Caco-2 (cell line): ENCODE measurements at regions not wholly inside any gene's neighbourhood (a gene's known extent, or its start where the extent isn't known, plus 50 kb on each side); places are given as distances from the start of the nearest gene placed in this dataset.

Experiments used
- BruUV-seq: library from RNA; stranded (reverse); fragments of 400-500 nt; replicated peaks from 2 replicates; lab custom pipeline; 2021; lab: Mats Ljungman, UMichigan
- CTCF ChIA-PET: fragments of 300-600 bp; sonication (Branson Sonifier 250); formaldehyde crosslinking; loops from one replicate; lab custom pipeline; 2022; ENCODE audit warnings: antibody characterized with exemption; lab: Charles Lee
- POLR2A ChIA-PET: fragments of 300-600 bp; sonication (Branson Sonifier 250); formaldehyde crosslinking; loops from one replicate; lab custom pipeline; 2022; ENCODE audit warnings: antibody characterized with exemption; lab: Charles Lee
- DNase-seq, 2 experiments: peaks; one replicate each; pipeline versions ENCODE4 v3.0.0 to v3.0.0-alpha.2; 2020 to 2022
- H3K27me3 ChIP-seq: replicated peaks from 2 replicates; pipeline ENCODE4 v1.6.0; 2011; ENCODE audit warnings: low read length; ENCODE audit not compliant: control insufficient read depth, insufficient read depth
- H3K36me3 ChIP-seq: 2 replicates; pipeline ENCODE4 v1.5.1; 2011; ENCODE audit warnings: low read length; ENCODE audit not compliant: control insufficient read depth, insufficient read depth
- H3K4me1 ChIP-seq: fragments of 250-450 bp; sonication (Bioruptor Pico); 2 replicates; pipeline ENCODE4 v1.5.1; 2020; ENCODE audit warnings: mild to moderate bottlenecking
- H3K4me3 ChIP-seq: 2 replicates; pipeline ENCODE4 v1.5.1; 2011; ENCODE audit warnings: low read depth, mild to moderate bottlenecking, control low read depth, low read length
- H3K9me3 ChIP-seq: fragments of 250-450 bp; sonication (Bioruptor Pico); 2 replicates; pipeline ENCODE4 v1.5.1; 2020; ENCODE audit warnings: mild to moderate bottlenecking, moderate library complexity
- H3K27ac Mint-ChIP-seq: one replicate; pipeline ENCODE4 v1.8.0; 2022; ENCODE audit warnings: mixed read lengths; ENCODE audit not compliant: unreplicated experiment
- H3K27me3 Mint-ChIP-seq: one replicate; pipeline ENCODE4 v1.8.0; 2022; ENCODE audit warnings: mixed read lengths; ENCODE audit not compliant: insufficient read depth, unreplicated experiment
- H3K36me3 Mint-ChIP-seq: one replicate; pipeline ENCODE4 v1.8.0; 2022; ENCODE audit warnings: mild to moderate bottlenecking, mixed read lengths; ENCODE audit not compliant: insufficient read depth, unreplicated experiment
- H3K4me1 Mint-ChIP-seq: one replicate; pipeline ENCODE4 v1.8.0; 2022; ENCODE audit warnings: low read depth, mixed read lengths; ENCODE audit not compliant: unreplicated experiment
- H3K4me3 Mint-ChIP-seq: one replicate; pipeline ENCODE4 v1.8.0; 2022; ENCODE audit warnings: mild to moderate bottlenecking, moderate library complexity, mixed read lengths; ENCODE audit not compliant: unreplicated experiment
- H3K9me3 Mint-ChIP-seq: one replicate; pipeline ENCODE4 v1.8.0; 2022; ENCODE audit warnings: mixed read lengths; ENCODE audit not compliant: unreplicated experiment
- intact Hi-C: fragments of 100-400 bp; cut with micrococcal nuclease; formaldehyde crosslinking; loops from one replicate; pipeline ENCODE4 v1.10.0; 2022; ENCODE audit not compliant: unreplicated experiment
- TF ChIP-seq, protein P1 (sequence below), 2 experiments: fragments of 200-600 bp in 1 of 2; IDR thresholded peaks; 1 replicate in 1 of 2; 2 replicates in 1 of 2; pipeline versions ENCODE4 v1.5.1 to v1.8.0; 2011 to 2022; ENCODE audit warnings: antibody characterized with exemption in 1 of 2, control low read depth in 1 of 2, inconsistent platforms in 1 of 2, low read depth in 1 of 2, low read length in 1 of 2, mild to moderate bottlenecking in 1 of 2, moderate library complexity in 1 of 2; ENCODE audit not compliant: insufficient read depth in 1 of 2, severe bottlenecking in 1 of 2, unreplicated experiment in 1 of 2

- TF ChIP-seq, protein P1, sequence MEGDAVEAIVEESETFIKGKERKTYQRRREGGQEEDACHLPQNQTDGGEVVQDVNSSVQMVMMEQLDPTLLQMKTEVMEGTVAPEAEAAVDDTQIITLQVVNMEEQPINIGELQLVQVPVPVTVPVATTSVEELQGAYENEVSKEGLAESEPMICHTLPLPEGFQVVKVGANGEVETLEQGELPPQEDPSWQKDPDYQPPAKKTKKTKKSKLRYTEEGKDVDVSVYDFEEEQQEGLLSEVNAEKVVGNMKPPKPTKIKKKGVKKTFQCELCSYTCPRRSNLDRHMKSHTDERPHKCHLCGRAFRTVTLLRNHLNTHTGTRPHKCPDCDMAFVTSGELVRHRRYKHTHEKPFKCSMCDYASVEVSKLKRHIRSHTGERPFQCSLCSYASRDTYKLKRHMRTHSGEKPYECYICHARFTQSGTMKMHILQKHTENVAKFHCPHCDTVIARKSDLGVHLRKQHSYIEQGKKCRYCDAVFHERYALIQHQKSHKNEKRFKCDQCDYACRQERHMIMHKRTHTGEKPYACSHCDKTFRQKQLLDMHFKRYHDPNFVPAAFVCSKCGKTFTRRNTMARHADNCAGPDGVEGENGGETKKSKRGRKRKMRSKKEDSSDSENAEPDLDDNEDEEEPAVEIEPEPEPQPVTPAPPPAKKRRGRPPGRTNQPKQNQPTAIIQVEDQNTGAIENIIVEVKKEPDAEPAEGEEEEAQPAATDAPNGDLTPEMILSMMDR (IDR thresholded peaks at IDR 0.05; ENCODE audit: insufficient read depth in 1 of 2, low read depth in 1 of 2, low read length in 1 of 2, severe bottlenecking in 1 of 2, unreplicated experiment in 1 of 2), result no peak
- H3K27me3 Mint-ChIP-seq, result peaks cover 22% of the 10 kb centered on the region
- H3K4me3 Mint-ChIP-seq, result no peak overlapping the region
- BruUV-seq, result no TSS peak
- ChIA-PET POLR2A (no interaction called here), CTCF (no interaction called here)
- no peak overlapping the region for H3K4me3 ChIP-seq
- peaks cover 7% of the 10 kb centered on the region for H3K4me1 Mint-ChIP-seq
- H3K27me3 ChIP-seq, result no peaks in the 10 kb centered on the region
- intact Hi-C loops, result no loop called here
- no peaks in the 10 kb centered on the region for H3K9me3 ChIP-seq
- H3K36me3 Mint-ChIP-seq, result no peaks in the 10 kb centered on the region
- H3K36me3 ChIP-seq, result no peaks in the 10 kb centered on the region
- peaks cover 15% of the 10 kb centered on the region for H3K9me3 Mint-ChIP-seq
- no peaks in the 10 kb centered on the region for H3K4me1 ChIP-seq
- H3K27ac Mint-ChIP-seq, result no peak overlapping the region
- no peak for DNase-seq
Measured at GRCh38 chr2:204012072-204012653, 75.6 kb downstream of the ICOS start.

DNA sequence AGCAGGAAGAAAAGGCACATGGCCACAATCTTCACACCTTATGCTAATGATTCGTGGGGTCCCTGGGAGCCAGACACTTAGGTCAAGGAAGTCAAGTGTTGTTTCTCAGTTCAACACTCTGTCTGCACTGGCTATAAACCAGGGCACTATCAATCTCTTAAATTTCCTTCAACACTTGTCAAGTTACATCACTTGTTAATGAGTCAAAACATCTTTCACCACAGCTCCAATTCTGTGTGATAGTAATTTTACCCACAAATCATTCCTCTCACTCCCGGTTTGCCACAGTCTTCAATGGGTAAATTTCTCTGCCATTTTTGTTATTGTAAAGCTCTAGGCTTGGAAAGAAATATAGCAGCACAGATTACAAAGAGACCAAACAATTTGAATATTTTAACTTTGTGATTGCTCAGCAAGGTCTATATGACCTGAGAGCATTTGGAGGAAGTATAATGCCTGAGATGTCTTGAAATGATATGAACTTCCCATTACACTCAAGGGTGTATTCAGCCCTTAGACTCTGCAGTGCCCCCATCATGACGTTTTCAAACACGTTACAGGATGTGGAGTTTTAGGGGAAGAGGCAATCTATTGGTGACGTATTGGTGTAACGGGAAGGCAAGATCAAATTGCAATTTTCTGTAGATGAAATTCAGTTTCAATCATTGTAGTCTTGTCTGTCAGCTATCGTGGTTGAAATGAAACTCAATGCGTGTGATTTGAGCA lies 78.7 kb downstream of the ICOS start:
- CTCF ChIA-PET, result no interaction called here
- H3K36me3 Mint-ChIP-seq, result no peaks in the 10 kb centered on the region

DNA sequence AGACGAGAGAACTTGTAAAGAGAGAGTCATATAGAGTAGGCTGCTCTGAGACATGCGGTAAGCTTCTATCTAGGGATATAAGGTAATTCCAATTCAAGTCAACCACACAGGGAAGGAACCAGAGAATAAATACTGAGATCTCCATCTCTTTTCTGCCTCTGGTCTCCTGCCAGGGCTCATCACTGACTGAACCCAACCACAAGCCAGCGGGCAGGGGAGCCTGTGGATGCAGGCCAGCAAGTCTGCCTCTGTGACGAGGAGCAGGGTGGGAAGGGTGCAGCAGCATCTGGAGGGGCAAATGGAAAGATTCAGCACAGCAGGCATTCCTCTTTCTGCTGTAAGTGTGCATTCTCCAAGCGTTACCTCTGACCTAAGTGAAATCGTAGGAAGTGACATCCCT lies 82.2 kb downstream of the ICOS start:
- H3K4me1 ChIP-seq, result no peaks in the 10 kb centered on the region
- TF ChIP-seq, protein P1 (IDR thresholded peaks at IDR 0.05; ENCODE audit: insufficient read depth in 1 of 2, low read depth in 1 of 2, low read length in 1 of 2, severe bottlenecking in 1 of 2, unreplicated experiment in 1 of 2), result no peak
- H3K36me3 Mint-ChIP-seq, result no peaks in the 10 kb centered on the region
- H3K27ac Mint-ChIP-seq, result no peak overlapping the region
- no TSS peak for BruUV-seq
- DNase-seq, result no peak
- intact Hi-C loops, result no loop called here
- CTCF ChIA-PET, result no interaction called here
- H3K27me3 Mint-ChIP-seq, result peaks cover 9% of the 10 kb centered on the region
- no peaks in the 10 kb centered on the region for H3K27me3 ChIP-seq
- H3K9me3 ChIP-seq, result no peaks in the 10 kb centered on the region
- H3K36me3 ChIP-seq, result no peaks in the 10 kb centered on the region
- H3K4me3 Mint-ChIP-seq, result no peak overlapping the region
- POLR2A ChIA-PET, result no interaction called here
- H3K4me1 Mint-ChIP-seq, result no peaks in the 10 kb centered on the region
- H3K4me3 ChIP-seq, result no peak overlapping the region
- peaks cover 9% of the 10 kb centered on the region for H3K9me3 Mint-ChIP-seq

More for the DNA sequence above, 78.7 kb downstream of the ICOS start:
- Histone ChIP-seq H3K9me3 (no peaks in the 10 kb centered on the region), H3K36me3 (no peaks in the 10 kb centered on the region), H3K27me3 (no peaks in the 10 kb centered on the region), H3K4me1 (no peaks in the 10 kb centered on the region), H3K4me3 (no peak overlapping the region)
- intact Hi-C loops, result no loop called here
- POLR2A ChIA-PET, result no interaction called here
- peaks cover 11% of the 10 kb centered on the region for H3K27me3 Mint-ChIP-seq
- no peak overlapping the region for H3K4me3 Mint-ChIP-seq
- H3K27ac Mint-ChIP-seq, result no peak overlapping the region
- no peak for DNase-seq
- peaks cover 9% of the 10 kb centered on the region for H3K9me3 Mint-ChIP-seq
- BruUV-seq, result no TSS peak
- TF ChIP-seq, protein P1 (IDR thresholded peaks at IDR 0.05; ENCODE audit: insufficient read depth in 1 of 2, low read depth in 1 of 2, low read length in 1 of 2, severe bottlenecking in 1 of 2, unreplicated experiment in 1 of 2), result no peak
- peaks cover 7% of the 10 kb centered on the region for H3K4me1 Mint-ChIP-seq
